ENCODE measurements at regions not wholly inside any gene's neighbourhood (a gene's known extent, or its start where the extent isn't known, plus 50 kb on each side); places are given as distances from the start of the nearest gene placed in this dataset.

DNA sequence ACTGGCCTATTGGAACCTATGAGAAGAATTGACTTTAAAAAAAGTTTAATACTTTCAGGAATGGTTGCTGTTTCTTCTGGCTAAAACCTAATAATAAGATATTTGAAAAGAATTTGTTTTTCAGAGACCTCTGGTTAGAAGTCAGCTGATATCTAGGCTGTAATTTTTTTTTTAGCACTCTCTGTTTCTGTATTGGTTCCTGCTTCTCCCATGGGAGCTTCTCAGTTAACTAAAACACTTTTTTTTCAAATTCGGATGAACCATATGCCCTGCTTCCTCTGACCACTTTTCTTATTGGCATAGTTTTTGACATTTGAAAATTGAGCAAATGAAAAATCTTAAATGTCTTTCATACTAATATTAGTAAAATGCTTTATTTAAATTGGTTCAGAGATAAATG is 163.5 kb upstream of the SLC10A2 start:
- DNase-seq (ENCODE audit: low read depth in 2 of 2), result no peak

DNA sequence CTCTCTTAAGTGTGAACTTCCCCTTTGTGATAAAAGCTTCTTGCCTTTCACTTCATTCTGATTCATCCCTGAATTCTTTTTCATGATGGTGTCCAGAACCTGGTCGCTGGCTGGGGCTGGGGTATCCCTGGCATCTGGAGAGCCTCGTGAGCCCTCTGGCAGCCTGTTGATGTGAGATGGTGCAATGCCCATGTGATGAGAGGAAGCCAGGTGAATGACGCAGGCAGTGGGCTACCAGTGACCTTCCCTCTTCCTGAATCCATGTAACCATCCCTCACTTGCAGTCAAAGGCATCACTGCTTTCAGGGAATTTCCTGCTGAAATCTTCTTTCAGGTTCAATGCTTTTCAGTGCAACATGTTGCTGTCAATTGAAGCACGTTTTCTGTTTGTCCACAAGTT is 158.6 kb upstream of the SLC10A2 start:
- DNase-seq (ENCODE audit: low read depth in 2 of 2), result no peak

DNA sequence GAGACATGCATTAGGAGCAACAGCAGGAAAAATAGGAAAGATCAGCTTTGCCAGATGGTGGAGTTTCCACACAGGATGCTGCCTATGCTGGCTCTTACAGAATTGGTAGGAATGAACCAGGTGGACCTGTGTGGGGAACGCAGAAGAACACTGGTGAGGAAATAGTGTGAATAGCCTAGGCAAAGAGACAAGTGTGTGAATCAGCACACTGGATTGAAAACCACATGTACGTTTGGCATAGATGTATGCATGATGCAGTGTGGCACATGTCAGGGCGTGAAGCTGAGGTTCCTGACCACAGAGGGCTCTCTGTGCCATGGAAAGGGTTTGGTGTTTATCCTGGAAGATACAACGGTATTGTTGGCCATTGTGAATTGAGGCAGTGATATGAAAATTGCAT is 156.5 kb upstream of the SLC10A2 start:
- no peak for DNase-seq (ENCODE audit: low read depth in 2 of 2)

DNA sequence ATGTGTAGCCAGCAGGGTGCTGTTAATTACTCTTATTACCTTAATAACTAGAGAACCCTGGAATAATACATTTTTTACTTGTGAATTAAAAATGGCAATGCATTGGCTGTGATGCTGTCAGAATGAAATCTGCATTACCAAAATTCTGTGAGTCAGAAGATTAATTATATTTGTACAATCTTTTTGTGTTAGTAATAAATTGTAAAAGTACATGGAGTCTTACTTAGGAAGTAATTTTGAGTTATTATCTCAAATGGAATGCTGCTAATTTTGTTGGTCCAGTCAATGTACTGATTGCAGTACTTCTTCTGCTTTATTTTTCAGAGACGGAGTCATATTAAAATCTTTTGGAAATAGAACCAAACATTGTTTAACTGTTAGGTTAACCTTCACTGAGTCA is 152.0 kb upstream of the SLC10A2 start:
- DNase-seq (ENCODE audit: low read depth in 2 of 2), result no peak

DNA sequence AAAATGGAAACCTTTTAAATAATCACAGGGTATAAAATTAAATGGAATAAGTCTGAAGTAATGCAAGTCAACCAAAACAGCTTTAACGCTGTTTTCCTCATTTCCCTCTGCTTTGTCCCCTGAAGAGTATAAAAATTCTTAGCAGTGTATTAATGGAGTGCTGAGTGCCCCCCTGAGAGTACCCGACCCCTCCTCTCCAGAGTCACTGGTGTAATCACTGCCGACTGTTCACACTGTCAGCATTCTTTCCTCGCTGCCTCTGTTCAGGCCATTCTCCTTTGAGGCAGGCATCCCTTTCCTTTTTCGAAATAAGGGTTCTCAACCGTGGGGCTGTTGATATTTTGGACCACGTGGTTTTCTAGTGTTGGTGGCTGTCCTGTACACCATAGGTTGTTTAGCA is 146.9 kb upstream of the SLC10A2 start:
- no peak for DNase-seq (ENCODE audit: low read depth in 2 of 2)

GRCh38 chr13:103210348-103210747 is 144.1 kb upstream of the SLC10A2 start:
- DNase-seq (ENCODE audit: low read depth in 2 of 2), result no peak

DNA sequence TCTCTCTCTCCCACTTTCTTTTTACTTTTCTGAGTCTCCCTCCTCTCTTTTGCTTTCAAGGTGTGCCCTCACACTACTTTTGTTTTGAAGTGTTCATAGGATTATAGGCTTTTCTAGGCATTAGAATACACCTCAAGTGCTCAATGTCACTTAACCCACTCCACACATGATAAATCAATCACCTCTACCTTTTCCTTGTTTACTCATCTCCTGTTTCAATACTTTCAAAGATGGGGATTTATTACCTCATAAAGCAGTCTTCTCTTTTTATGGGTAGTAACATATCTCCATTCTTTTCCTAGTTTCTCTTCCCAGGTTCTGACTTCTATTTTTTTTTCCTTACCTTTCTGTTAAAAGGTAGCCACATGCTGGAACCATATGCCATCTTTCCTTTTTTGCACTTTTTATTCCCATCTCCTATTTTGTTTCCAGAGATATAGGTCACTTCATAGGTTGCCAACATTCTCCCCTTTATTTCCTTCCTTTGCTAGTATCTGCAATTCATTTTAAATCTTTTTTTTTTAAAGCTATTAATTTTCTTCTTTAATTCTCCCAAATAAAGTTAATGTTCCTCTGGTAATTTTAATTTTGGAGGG is 137.6 kb upstream of the SLC10A2 start:
- DNase-seq (ENCODE audit: low read depth in 2 of 2), result no peak

DNA sequence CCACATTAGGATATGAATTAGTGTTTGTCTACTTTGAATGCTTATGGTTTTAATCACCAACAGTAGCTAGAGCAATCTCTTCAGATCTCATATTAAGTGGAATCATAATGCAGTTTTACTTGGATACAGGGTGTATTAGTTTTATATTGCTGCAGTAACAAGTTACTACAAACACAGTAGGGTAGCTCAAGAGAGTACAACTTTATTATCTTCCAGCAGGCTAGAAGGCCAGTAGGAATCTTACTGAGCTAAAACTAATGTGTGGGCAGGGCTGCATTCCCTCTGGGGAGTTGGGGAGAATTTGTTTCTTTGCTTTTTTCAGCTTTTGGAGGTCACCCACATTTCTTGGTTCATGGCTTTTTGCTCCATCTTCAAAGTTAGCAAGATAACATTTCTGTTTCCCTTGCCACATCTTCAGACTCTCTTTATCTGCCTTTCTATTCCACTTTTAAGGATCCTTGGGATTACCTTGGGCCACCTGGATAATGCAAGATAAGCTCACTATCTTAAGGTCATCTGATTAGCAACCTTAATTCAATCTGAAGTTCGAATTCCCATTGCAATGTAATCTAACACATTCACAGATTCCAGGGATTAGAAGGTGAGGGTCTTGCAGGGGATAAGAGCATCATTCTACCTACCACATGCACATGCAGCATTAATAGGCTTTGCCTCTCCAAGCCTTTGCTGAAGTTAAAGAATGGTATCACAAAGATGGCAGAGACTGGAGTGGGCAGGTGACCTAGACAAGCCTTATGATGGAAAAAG is 134.1 kb upstream of the SLC10A2 start:
- DNase-seq (ENCODE audit: low read depth in 2 of 2), result no peak

GRCh38 chr13:103199380-103200088 is 133.3 kb upstream of the SLC10A2 start:
- DNase-seq (ENCODE audit: low read depth in 2 of 2), result no peak

GRCh38 chr13:103196356-103196755 is 130.1 kb upstream of the SLC10A2 start:
- DNase-seq (ENCODE audit: low read depth in 2 of 2), result no peak

GRCh38 chr13:103195762-103196161 is 129.5 kb upstream of the SLC10A2 start:
- no peak for DNase-seq (ENCODE audit: low read depth in 2 of 2)

DNA sequence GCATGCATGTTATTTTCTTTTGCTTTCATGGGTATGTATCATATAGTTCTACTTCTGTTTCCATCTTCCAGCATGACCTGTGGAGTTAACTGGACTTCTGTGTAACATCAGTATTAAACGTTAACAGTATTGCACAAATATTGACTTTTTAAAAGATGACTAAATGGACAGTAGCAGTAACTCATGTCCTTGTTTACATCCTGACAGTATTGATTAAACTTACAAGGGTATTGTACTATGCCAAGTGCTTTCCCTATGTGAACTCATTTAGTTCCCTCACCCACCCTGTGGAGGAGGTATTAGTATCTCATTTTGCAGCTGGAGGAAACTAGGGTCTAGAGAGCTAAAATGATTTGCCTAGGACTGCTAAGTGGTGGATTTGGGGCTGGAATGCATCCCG is 128.7 kb upstream of the SLC10A2 start:
- DNase-seq (ENCODE audit: low read depth in 2 of 2), result no peak

GRCh38 chr13:103192511-103193135 is 126.4 kb upstream of the SLC10A2 start:
- DNase-seq (ENCODE audit: low read depth in 2 of 2), result no peak

GRCh38 chr13:103190841-103191240 is 124.6 kb upstream of the SLC10A2 start:
- DNase-seq (ENCODE audit: low read depth in 2 of 2), result no peak

DNA sequence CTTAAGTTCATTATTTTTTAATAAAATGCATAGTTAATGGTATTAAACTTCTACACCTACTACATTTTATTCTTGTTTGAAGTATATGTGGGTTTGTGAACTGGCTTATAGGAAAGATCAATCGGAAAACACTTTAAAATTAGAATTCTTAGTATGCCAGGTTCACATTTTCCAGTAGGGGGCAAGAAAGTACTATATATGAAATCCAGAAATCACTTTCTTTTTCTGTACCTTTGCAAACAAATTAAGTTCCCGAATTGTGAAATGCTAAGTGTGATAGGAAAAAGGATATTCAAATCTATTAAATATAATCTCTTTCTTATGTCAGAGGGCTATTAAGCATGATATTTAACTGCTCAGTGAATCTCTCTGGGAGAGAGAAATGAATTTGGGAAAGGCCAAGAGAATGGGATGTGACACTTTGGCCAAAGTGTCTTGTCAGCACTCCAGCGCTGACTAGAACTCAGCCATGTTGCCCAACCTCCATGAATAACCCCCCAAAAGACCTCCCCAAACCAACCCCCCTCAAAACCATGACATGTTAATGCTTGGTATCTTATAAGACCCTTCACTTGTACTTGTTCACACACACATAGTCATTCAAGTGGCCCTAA is 122.6 kb upstream of the SLC10A2 start:
- no peak for DNase-seq (ENCODE audit: low read depth in 2 of 2)

- no peak for DNase-seq (ENCODE audit: low read depth in 2 of 2)
These were observed 121.5 kb upstream of the SLC10A2 start for GRCh38 chr13:103187721-103188156.

GRCh38 chr13:103184413-103184812 is 118.2 kb upstream of the SLC10A2 start:
- DNase-seq (ENCODE audit: low read depth in 2 of 2), result no peak

GRCh38 chr13:103178986-103179943 is 113.0 kb upstream of the SLC10A2 start:
- DNase-seq (ENCODE audit: low read depth in 2 of 2), result no peak

GRCh38 chr13:103174966-103175365 is 108.7 kb upstream of the SLC10A2 start:
- no peak for DNase-seq (ENCODE audit: low read depth in 2 of 2)

DNA sequence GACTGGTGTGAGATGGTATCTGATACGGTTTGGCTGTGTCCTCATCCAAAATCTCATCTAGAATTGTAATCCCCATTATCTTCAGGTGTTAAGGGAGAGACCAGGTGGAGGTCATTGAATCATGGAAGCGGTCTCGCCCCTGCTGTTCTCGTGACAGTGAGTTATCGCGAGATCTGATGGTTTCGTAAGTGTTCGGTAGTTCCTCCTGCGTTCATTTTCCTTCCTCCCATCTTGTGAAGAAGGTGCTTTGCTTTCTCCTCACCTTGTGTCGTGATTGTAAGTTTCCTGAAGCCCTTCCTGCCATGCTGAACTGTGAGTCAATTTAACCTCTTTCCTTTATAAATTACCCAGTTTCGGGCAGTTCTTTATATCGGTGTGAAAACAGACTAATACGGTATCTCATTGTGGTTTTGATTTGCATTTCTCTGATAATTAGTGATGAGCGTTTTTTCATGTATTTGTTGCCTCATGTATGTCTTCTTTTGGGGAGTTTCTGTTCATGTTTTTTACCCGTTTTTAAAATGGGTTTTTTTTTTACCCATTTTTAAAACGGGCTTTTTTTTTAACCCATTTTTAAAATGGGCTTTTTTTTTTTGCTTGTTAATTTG is 102.8 kb upstream of the SLC10A2 start:
- DNase-seq (ENCODE audit: low read depth in 2 of 2), result no peak

Measured in stimulated activated CD4-positive, alpha-beta T cell treated with anti-CD3 and anti-CD28 coated beads, Interleukin-12 subunit alpha, Interleukin-12 subunit beta, amount 100 ng/mL, for 24 hours (primary cell).